ENCODE measurements at regions not wholly inside any gene's neighbourhood (a gene's known extent, or its start where the extent isn't known, plus 50 kb on each side); places are given as distances from the start of the nearest gene placed in this dataset.

- peak in 1 of 2 donors; percentile 11 for DNase-seq (ENCODE audit: low read depth in 1 of 2, low spot score in 1 of 2)
These were observed 243.2 kb upstream of the RAB4A start for GRCh38 chr1:229027622-229028182.

DNA sequence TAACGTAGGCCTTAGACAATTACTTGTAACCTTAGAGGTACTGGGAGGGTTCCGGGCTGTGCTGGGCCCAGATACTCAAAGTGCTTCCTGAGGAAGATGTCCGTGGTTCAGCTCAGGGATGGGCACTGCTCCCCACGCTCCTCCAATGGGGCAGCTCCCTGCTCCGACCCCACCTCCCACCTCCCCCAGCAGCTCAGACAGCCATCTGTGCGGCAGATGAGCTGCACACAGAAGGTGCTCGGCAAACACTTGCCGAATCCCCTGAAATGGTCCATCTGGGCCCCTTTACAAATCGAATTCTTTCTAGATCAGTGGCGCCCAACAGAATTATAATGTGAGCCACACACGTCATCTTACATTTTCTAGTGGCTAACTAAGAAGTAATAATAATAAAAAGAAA, 242.4 kb upstream of the RAB4A start:
- DNase-seq (ENCODE audit: low read depth in 1 of 2, low spot score in 1 of 2): no peak

GRCh38 chr1:229028987-229029878, 241.7 kb upstream of the RAB4A start:
- DNase-seq (ENCODE audit: low read depth in 1 of 2, low spot score in 1 of 2): no peak

DNA sequence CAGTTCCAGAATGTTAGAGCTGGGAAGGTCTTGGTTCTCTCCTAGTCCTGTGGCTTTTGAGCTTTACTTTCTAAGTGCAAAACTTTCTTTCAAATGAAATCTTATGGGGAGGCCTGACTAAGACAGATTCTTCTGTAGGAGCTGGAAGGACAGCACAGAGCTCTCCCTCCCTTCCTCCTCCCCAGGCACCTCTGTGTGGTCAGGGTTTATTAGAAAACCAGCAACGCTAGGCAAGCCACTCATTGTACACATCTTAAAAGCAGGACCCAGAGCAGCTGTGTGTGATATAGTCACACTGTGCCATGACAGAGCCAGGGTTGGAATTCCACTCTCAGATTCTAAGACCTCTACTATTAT, 241.1 kb upstream of the RAB4A start:
- no peak for DNase-seq (ENCODE audit: low read depth in 1 of 2, low spot score in 1 of 2)

DNA sequence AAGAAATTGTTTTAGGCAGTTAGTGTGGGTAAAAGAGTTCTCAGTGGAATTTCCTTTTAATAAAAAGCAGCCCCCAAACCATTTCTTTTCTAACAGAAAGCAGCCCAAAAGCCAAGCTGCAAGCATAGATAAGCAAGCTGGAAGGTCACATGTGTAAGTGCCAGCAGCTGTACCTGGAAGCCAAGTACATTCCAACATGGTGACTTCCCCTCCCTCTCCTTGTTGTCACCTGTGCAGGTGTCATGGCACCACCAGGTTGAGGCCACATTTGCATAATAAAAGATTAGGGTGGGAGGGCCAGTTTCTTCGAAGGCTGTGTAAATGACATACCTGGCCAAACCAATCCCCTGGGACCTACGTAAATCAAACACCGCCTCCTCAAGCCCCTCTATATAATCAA, 240.3 kb upstream of the RAB4A start:
- DNase-seq (ENCODE audit: low read depth in 1 of 2, low spot score in 1 of 2): no peak

DNA sequence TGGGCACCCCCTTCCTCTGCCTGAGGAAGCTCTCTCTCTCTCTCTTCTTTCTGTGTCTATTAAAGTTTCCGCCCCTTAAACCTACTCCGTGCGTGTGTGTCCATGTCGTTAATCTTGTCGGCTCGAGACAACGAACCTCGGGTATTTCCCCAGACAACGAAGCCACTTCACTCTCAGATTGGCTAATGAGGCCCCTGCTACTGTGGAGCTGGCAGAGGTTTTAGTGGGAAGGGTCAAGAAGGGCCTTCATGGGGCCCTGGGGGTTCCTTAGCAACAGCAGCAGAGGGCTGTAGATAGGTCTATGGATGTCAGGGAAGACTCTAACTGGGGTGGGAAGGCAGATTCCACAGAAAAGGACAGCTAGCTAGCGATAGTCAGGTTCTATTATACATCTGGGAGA, 239.8 kb upstream of the RAB4A start:
- DNase-seq (ENCODE audit: low read depth in 1 of 2, low spot score in 1 of 2): no peak

GRCh38 chr1:229031481-229032341, 239.2 kb upstream of the RAB4A start:
- no peak for DNase-seq (ENCODE audit: low read depth in 1 of 2, low spot score in 1 of 2)

- DNase-seq (ENCODE audit: low read depth in 1 of 2, low spot score in 1 of 2): no peak
These were observed 238.5 kb upstream of the RAB4A start for GRCh38 chr1:229032375-229032774.

DNA sequence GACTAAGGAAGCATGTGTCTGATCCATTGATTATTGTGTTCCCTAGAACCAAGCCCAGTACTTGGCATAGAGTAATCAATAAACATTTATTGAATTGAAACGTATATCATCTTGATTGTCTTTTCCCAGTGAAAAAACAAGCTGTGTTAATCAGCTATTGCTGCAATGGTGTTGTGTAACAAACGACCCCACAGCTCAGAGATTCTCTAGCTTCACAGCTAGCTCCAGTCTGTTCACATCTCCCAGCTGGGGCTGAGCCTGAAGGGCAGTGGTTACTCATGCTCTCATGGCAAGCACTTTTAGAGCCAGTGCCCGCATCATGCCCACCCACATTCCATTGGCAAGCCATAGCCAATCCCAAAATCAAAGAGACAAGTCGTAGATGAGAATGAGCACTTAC, 237.4 kb upstream of the RAB4A start:
- DNase-seq (ENCODE audit: low read depth in 1 of 2, low spot score in 1 of 2): no peak

DNA sequence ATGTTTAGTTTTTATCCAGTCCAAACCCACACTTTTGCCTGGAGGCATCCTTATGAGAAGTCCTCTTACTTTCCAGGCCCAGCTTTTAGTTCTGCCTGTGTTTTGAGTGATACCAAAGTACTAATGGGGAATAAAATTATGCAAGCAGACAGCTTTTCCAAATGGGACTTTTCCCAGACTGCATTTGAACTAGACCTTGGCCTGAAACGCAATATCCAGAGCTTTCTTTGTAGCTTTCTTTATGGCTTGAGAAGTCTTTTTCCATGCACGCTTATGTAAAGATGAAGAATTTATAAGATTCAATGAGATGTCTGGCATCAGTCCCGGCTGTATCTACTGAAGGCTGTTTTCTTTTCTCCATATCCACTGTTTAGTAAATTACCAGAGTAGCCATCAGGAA, 236.6 kb upstream of the RAB4A start:
- no peak for DNase-seq (ENCODE audit: low read depth in 1 of 2, low spot score in 1 of 2)

DNA sequence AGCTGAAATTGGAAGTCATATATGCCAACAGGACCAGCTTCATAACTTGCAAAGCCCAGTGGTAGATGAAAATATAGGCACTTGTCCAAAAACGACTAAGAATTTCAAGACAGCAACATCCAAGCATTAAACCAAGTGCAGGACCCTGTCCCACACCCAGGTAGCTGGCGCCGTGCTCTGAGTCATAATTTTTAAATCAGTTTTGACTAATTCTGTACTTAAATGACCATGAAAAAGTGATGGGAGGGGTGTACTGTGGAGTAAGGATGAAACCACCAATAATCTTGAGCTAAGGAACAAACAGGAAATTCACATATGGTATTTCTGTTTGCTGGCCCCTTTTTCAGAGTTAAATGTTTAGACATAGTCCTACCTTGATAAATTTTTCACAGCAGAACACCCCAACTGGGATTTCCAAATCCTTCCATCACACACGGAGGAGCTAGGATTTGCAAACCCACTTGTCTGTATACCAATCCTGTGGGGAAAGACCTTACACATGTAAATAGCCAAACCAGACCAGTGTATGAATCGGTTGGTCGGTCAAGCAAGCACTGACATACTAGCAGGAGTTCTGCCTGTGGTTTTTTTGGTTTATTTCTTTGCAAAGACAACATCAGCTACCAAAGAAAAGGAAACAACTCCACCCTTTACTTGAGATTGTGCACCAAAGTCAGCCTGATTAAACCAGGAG, 235.7 kb upstream of the RAB4A start:
- DNase-seq (ENCODE audit: low read depth in 1 of 2, low spot score in 1 of 2): no peak

GRCh38 chr1:229035748-229036082, 235.2 kb upstream of the RAB4A start:
- DNase-seq (ENCODE audit: low read depth in 1 of 2, low spot score in 1 of 2): no peak

DNA sequence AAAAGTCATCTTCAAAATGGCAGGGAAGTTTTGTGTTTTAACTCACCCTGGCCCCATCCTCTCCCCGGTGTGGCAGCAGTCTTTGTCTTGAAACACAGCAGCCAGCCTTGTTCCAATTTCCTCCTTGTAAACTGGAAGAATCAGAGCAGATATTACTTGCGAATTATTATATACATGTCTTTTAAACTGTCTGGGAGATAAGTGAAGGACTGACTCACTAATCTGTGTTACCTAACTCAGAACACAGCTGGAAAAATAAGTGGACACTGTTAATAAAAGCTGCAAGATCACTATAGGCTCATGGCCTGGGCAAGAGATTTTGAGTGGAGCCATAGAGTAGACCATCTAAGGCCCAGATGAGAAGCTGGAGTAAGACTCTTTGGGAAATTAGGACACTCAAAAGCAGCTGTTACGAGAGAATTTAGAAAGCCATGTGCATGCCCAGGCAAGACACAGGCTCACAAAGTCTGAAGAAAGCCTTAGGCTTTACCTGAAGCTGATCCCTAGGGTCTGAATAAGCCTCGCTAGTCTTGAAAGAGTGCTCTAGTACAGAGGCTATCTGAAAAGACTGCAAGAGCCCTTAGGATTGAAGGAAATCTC, 233.0 kb upstream of the RAB4A start:
- no peak for DNase-seq (ENCODE audit: low read depth in 1 of 2, low spot score in 1 of 2)

DNA sequence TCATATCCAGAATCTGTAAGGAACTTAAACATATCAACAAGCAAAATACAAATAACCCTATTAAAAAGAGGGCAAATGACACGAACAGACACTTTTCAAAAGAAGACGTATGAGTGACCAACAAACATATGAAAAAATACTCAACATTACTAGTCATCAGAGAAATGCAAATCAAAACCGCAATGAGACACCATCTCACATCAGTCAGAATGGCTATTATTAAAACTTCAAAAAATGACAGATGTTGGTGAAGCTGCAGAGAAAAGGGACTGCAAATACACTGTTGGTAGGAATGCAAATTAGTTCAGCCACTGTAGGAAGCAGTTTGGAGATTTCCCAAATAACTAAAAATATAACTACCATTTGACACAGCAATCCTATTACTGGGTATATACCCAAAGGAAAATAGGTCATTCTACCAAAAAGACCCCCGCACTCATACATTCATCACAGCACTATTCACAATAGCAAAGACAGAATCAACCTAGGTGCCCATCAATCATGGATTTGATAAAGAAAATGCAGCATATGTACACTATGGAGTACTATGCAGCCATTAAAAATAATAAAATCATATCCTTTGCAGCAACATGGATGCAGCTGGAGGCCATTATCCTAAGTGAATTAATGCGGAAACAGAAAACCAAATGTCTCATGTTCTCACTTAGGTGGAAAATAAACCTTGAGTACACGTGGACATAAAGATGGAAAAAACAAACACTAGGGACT, 230.1 kb upstream of the RAB4A start:
- DNase-seq (ENCODE audit: low read depth in 1 of 2, low spot score in 1 of 2): no peak

DNA sequence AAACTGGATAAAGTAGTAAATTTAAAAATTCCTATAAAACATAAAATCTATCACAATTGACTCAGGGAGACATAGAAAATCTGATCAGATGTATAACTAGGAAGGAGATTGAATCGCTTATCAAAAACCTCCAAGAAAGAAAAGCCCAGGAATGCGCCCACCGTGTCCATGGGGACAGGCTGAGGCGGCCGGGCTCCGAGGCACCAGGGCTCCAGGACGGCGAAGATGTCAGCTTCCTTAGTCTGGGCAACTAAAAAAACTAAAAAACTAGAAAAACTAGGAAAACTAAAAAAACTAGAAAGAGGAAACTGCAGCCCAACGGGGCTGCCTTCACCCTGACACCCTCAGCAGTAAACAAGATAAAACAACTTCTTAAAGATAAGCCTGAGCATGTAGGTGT, 229.0 kb upstream of the RAB4A start:
- DNase-seq (ENCODE audit: low read depth in 1 of 2, low spot score in 1 of 2): no peak

- DNase-seq (ENCODE audit: low read depth in 1 of 2, low spot score in 1 of 2): no peak
These were observed 228.4 kb upstream of the RAB4A start for GRCh38 chr1:229042482-229042881.

GRCh38 chr1:229043115-229043514, 227.8 kb upstream of the RAB4A start:
- no peak for DNase-seq (ENCODE audit: low read depth in 1 of 2, low spot score in 1 of 2)

GRCh38 chr1:229046251-229046853, 224.6 kb upstream of the RAB4A start:
- DNase-seq (ENCODE audit: low read depth in 1 of 2, low spot score in 1 of 2): no peak

DNA sequence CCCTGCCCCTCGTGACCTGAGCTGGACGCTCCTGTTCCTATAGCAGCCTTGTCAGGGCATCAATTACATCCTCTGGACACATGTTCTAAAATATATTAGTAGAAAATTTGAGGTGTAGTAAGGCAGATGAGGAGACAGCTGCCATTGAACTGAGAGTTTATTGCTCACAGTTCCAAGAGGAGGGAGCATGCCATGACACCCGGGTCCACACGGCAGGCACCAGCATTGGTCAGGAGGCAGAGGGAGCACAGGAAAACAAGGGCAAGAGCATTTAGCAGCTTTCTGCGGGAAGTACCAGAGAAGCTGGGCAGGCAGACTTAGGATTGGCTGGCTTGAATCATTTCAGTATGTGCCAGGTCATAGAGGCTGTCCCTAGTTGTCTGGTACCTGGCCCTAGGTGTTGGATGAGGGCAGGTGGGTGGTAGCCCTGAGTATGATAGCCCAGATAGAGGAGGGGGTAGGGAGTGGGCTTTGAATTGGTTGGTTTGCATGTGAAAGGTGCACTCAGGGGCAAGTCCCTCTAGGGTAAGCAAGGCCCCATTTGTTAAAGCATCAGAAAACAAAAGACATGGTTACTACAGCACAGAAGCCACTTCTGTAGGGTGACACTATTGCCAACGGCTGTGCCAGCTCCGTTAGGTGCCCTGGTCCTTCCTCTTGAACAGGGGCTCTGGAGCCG, 223.6 kb upstream of the RAB4A start:
- no peak for DNase-seq (ENCODE audit: low read depth in 1 of 2, low spot score in 1 of 2)
